Activated CD4-positive, alpha-beta T cell treated with anti-CD3 and anti-CD28 coated beads, Interleukin-2, amount 10 ng/mL, durations not matched to agents 7 days and 5 days (primary cell): ENCODE measurements at regions not wholly inside any gene's neighbourhood (a gene's known extent, or its start where the extent isn't known, plus 50 kb on each side); places are given as distances from the start of the nearest gene placed in this dataset.

Source experiments
- CTCF ChIA-PET: fragments of 350-600 bp; sonication (Branson Sonifier 250); formaldehyde crosslinking; loops from one replicate; lab custom pipeline; 2021; ENCODE audit warnings: antibody characterized with exemption; lab: Charles Lee
- POLR2A ChIA-PET: fragments of 350-600 bp; sonication (Branson Sonifier 250); formaldehyde crosslinking; loops from one replicate; lab custom pipeline; 2021; ENCODE audit warnings: antibody characterized with exemption; lab: Charles Lee
- DNase-seq: peaks from one replicate; pipeline ENCODE4 v3.0.0-alpha.2; 2020
- H3K27ac Mint-ChIP-seq: one replicate; pipeline ENCODE4 v1.8.0; 2021; ENCODE audit warnings: mild to moderate bottlenecking, moderate library complexity, mixed read lengths
- H3K27me3 Mint-ChIP-seq: one replicate; pipeline ENCODE4 v1.8.0; 2021; ENCODE audit warnings: mixed read lengths
- H3K36me3 Mint-ChIP-seq: one replicate; pipeline ENCODE4 v1.8.0; 2021; ENCODE audit warnings: low read depth, mixed read lengths
- H3K4me1 Mint-ChIP-seq: one replicate; pipeline ENCODE4 v1.8.0; 2021; ENCODE audit warnings: mixed read lengths
- H3K4me3 Mint-ChIP-seq: one replicate; pipeline ENCODE4 v1.8.0; 2021; ENCODE audit warnings: mild to moderate bottlenecking, moderate library complexity, mixed read lengths
- H3K9me3 Mint-ChIP-seq: one replicate; pipeline ENCODE4 v1.8.0; 2021; ENCODE audit warnings: mixed read lengths

DNA sequence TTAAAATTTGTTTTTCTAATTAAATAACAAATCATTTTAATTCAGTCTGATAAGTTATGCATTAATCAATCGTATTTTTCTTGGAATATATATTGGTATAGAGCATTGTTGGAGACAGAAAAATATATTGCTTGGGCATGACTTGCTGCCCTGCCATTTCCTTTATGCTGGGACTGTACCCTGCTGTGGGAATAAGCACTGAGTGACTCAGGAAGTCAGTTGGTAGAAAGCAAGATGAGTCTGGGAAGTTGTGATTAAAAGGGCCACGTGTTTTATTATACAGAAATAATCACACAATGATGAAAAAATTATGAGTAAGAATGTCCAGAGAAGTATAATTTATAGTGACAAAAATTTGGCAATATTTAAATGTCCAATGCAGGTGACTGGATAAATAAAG is 139.5 kb downstream of the KIF18A start:
- CTCF ChIA-PET, result no interaction called here
- no peak overlapping the region for H3K27ac Mint-ChIP-seq
- no peaks in the 10 kb centered on the region for H3K36me3 Mint-ChIP-seq
- H3K4me1 Mint-ChIP-seq, result no peaks in the 10 kb centered on the region
- H3K9me3 Mint-ChIP-seq, result no peaks in the 10 kb centered on the region
- H3K27me3 Mint-ChIP-seq, result no peaks in the 10 kb centered on the region
- POLR2A ChIA-PET, result no interaction called here
- no peak for DNase-seq
- no peak overlapping the region for H3K4me3 Mint-ChIP-seq

DNA sequence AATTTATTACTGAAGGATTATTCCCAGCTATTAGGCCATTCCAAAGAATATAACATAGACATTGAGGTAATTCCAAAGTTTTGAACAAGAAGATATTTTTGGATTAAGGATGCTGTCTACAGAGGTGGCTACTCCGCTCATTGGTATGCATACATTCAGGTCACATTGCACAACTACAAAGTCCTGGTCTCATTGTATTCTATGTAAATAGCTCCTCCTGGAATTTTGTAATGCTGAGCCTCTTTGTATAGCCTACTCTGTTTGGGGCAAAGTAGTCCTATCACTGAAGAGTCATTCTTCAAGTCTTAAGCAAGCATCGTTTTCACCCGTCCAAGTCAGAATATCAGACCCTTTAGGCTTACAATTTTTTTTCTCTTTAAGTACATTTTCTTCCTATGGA is 142.4 kb downstream of the KIF18A start:
- H3K27ac Mint-ChIP-seq, result no peak overlapping the region
- no peaks in the 10 kb centered on the region for H3K27me3 Mint-ChIP-seq
- H3K4me1 Mint-ChIP-seq, result no peaks in the 10 kb centered on the region
- DNase-seq, result no peak
- H3K36me3 Mint-ChIP-seq, result no peaks in the 10 kb centered on the region
- POLR2A ChIA-PET, result no interaction called here
- no peaks in the 10 kb centered on the region for H3K9me3 Mint-ChIP-seq
- H3K4me3 Mint-ChIP-seq, result no peak overlapping the region
- CTCF ChIA-PET, result no interaction called here

DNA sequence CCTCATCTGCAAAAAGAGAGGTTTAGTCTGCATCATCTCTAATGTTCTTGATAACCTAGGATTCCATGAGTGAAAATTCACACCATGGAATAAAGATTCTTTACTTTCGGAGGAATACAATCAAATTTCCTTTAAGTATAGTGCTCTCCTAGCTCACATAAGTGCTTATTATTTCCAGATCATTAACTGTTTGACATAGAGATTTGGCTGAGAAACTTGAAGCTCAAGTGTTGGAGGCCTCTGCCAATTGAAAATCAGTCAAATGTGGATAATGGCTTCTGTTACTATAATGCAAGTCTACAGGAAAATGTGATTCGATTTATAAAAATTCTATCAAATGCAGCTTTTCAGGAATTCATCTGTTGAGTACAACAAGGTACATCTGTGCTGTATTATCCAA is 144.6 kb downstream of the KIF18A start:
- H3K9me3 Mint-ChIP-seq, result no peaks in the 10 kb centered on the region
- H3K27ac Mint-ChIP-seq, result no peak overlapping the region
- H3K4me1 Mint-ChIP-seq, result no peaks in the 10 kb centered on the region
- POLR2A ChIA-PET, result no interaction called here
- DNase-seq, result no peak
- H3K4me3 Mint-ChIP-seq, result no peak overlapping the region
- peaks cover 1% of the 10 kb centered on the region for H3K27me3 Mint-ChIP-seq
- CTCF ChIA-PET, result interaction anchor here (1.2 kb wide), 1 partner anchor 26 kb away, joined by 4 read pairs; no protein-coding TSS in a partner anchor
- H3K36me3 Mint-ChIP-seq, result no peaks in the 10 kb centered on the region

DNA sequence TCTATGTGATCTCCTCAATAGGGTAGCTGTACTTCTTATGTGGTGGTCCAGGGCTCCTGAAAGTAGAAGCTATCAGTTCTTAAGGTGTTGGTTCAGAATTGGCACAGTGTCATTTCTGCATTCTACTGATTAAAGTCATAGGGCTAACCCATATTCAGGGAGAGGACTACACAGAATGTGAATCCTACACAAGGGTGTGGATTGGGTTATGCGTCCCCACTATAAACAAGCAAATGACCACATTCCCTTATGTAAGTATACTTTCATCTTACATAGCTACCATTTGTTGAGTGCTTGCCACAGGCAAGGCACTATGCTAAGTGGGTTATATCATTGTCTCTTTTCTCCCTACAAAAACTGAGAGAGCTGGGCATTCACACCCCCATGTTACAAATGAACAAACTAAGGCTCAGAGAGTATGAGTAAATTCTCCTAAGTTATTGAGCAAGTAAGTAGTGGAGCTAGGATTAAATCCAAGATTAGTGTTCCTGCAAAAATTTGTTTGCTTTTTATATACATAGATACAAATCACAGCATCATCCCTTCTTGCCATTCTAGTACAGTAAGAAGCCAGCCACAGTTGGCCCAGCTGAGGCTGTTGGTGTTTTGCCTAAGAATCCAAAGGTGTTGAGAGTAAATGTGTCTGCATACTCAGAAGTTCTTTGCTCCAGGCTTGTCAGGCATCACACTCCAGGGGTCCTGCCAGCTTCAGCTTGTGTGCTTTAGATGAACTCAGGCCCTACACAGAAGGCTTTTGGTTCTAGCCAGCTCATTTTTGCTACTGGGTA is 157.8 kb downstream of the KIF18A start:
- DNase-seq, result no peak
- no peaks in the 10 kb centered on the region for H3K9me3 Mint-ChIP-seq
- no peaks in the 10 kb centered on the region for H3K36me3 Mint-ChIP-seq
- no peaks in the 10 kb centered on the region for H3K4me1 Mint-ChIP-seq
- no peaks in the 10 kb centered on the region for H3K27me3 Mint-ChIP-seq
- H3K27ac Mint-ChIP-seq, result no peak overlapping the region
- ChIA-PET CTCF (no interaction called here), POLR2A (no interaction called here)
- H3K4me3 Mint-ChIP-seq, result no peak overlapping the region

DNA sequence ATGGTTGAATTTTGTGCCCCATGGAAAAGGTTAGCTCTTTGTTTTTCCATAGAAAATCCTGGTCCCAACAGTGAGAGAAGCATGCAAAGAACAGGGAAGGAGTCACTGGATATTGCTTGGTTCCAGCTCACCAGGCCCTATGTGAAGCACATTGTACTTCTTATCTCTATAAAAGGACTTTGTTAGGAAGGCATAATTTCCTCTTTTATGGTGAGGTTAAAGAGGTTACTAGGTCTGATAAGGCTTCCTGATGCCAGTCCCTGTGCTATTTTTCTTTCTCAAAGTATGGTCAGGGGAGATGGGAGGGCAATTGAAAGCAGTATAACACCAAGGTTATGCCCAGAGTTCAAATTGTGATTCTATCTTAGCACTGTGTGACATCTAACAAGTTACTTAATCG is 162.6 kb downstream of the KIF18A start:
- no peak overlapping the region for H3K27ac Mint-ChIP-seq
- H3K4me1 Mint-ChIP-seq, result no peaks in the 10 kb centered on the region
- no peak overlapping the region for H3K4me3 Mint-ChIP-seq
- H3K9me3 Mint-ChIP-seq, result no peaks in the 10 kb centered on the region
- CTCF ChIA-PET, result no interaction called here
- H3K27me3 Mint-ChIP-seq, result no peaks in the 10 kb centered on the region
- H3K36me3 Mint-ChIP-seq, result no peaks in the 10 kb centered on the region
- DNase-seq, result no peak
- POLR2A ChIA-PET, result no interaction called here

DNA sequence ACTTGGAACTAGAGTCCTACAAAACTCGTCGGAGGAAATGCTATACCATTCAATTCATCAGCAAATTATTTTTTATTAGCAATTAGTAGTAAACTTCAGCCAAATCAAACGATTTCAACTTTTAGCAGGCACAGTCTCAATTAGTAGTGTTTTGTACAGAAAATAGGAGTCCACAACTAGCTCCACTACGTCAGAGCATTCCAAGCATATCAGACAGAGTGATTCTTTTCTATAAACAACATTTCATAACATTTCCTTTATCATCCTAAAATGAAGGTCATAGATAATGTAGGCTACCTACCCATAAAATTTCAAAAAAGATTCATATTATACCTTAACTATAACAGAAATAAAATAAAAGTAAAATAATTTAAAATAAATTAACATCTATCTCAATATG is 169.9 kb downstream of the KIF18A start:
- Mint-ChIP-seq H3K36me3 (no peaks in the 10 kb centered on the region), H3K9me3 (no peaks in the 10 kb centered on the region), H3K27me3 (no peaks in the 10 kb centered on the region), H3K27ac (no peak overlapping the region), H3K4me3 (no peak overlapping the region), H3K4me1 (no peaks in the 10 kb centered on the region)
- DNase-seq, result no peak
- POLR2A ChIA-PET, result no interaction called here
- CTCF ChIA-PET, result interaction anchor here (0.6 kb wide), 1 partner anchor 915 kb away, joined by 4 read pairs; no protein-coding TSS in a partner anchor

DNA sequence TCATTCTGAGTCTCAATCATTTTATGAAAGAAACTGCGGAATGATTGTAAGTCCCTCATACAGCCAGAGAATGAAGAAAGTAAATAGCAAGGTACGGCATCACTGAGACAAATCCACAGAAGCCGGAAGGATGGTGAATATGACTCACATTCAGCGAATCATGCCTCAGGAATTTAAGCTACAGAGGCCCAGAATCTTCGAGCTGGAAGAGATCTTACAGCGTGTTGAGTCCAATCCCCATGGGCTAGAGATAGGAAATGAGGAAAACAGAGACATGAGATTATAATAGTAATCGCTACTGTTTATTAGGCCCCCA is 173.2 kb downstream of the KIF18A start:
- Mint-ChIP-seq H3K9me3 (no peaks in the 10 kb centered on the region), H3K4me3 (no peak overlapping the region), H3K27ac (no peak overlapping the region), H3K36me3 (no peaks in the 10 kb centered on the region), H3K4me1 (no peaks in the 10 kb centered on the region), H3K27me3 (peaks cover 2% of the 10 kb centered on the region)
- ChIA-PET CTCF (no interaction called here), POLR2A (no interaction called here)
- no peak for DNase-seq

DNA sequence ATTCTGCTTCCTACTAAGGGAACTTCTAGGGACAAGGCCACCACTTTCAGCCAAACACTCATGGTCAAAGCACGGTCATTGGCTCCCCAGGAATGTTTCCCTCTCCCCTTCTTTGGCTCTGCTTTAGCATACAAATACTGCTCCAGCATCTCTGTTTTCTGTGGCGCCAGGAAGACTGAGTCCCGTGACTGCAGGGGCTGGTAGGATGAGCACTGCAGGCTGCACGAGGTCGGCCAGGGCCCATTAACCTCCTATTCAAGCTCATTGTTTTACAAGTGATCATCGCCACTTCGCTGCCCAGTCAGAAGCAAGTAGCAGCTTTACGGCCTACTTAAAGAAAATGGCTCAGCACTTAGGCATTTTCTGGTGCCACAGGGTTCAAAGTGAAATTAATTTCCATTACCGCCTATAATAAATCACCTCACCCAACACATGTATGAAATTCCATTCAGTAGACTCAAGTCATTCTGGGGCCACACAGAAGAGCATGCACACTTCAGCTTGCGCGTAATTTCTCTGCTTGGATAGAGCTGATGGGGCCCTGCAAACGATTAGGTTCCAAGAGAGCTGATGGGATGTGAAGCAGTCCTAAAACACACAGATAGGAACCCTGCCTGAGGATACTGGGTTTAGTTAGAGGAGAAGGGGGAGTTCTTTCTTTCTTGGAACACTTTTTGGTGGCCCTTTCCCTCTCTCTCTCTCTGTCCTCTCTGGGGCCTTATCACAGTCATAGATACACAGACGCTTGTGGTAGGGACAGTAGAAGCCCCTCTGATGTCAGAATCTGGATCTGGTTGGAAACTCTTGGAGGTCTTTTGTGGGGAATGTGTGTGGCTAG is 173.7 kb downstream of the KIF18A start:
- H3K4me3 Mint-ChIP-seq, result no peak overlapping the region
- CTCF ChIA-PET, result interaction anchor here (1.5 kb wide), 1 partner anchor 23 kb away, joined by 3 read pairs; no protein-coding TSS in a partner anchor
- no peaks in the 10 kb centered on the region for H3K4me1 Mint-ChIP-seq
- H3K27me3 Mint-ChIP-seq, result peaks cover 2% of the 10 kb centered on the region
- H3K9me3 Mint-ChIP-seq, result no peaks in the 10 kb centered on the region
- H3K36me3 Mint-ChIP-seq, result no peaks in the 10 kb centered on the region
- DNase-seq, result no peak
- no peak overlapping the region for H3K27ac Mint-ChIP-seq
- POLR2A ChIA-PET, result no interaction called here

DNA sequence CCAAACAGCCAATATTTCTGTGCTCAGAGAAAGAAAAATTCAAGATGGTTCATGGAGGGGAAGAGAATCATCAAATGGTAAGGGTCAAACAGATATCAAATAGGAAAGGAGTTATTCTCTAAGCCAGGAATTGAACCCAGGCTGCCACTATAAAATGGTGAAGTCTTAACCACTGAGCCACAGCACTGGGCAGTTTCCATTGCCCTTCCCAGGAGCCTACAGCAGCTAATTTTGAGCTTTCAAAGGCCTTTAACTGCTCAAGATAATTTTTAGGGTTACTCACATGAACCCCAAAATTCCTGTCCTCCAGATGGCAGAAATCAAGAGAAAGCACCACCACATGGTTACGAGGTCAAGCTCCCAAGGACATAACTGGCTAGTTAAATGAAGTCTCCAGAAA is 176.2 kb downstream of the KIF18A start:
- no peaks in the 10 kb centered on the region for H3K4me1 Mint-ChIP-seq
- peaks cover 2% of the 10 kb centered on the region for H3K27me3 Mint-ChIP-seq
- H3K9me3 Mint-ChIP-seq, result no peaks in the 10 kb centered on the region
- H3K4me3 Mint-ChIP-seq, result no peak overlapping the region
- no peak for DNase-seq
- no peaks in the 10 kb centered on the region for H3K36me3 Mint-ChIP-seq
- CTCF ChIA-PET, result no interaction called here
- H3K27ac Mint-ChIP-seq, result no peak overlapping the region
- POLR2A ChIA-PET, result no interaction called here

DNA sequence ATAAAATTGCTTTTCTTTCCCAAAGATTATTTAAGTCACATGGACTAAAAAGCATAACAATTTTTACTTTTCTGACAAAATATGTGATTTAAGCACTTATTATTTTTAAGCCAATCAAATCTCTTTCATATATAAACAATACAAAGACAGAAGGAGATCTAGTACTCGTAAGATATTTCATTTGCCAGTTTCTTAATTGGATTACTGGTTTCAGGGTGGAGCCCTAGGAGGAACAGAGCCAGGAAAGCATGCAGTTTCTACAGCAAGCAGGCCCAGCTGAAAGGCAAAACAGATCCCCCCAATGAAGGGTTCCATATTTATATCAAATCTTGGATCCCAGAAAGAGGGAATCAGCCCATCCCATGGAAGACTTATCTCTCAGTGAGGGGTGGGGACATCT is 177.0 kb downstream of the KIF18A start:
- peaks cover 2% of the 10 kb centered on the region for H3K27me3 Mint-ChIP-seq
- H3K36me3 Mint-ChIP-seq, result no peaks in the 10 kb centered on the region
- no peak for DNase-seq
- ChIA-PET POLR2A (no interaction called here), CTCF (no interaction called here)
- H3K4me1 Mint-ChIP-seq, result no peaks in the 10 kb centered on the region
- H3K9me3 Mint-ChIP-seq, result no peaks in the 10 kb centered on the region
- no peak overlapping the region for H3K4me3 Mint-ChIP-seq
- no peak overlapping the region for H3K27ac Mint-ChIP-seq

DNA sequence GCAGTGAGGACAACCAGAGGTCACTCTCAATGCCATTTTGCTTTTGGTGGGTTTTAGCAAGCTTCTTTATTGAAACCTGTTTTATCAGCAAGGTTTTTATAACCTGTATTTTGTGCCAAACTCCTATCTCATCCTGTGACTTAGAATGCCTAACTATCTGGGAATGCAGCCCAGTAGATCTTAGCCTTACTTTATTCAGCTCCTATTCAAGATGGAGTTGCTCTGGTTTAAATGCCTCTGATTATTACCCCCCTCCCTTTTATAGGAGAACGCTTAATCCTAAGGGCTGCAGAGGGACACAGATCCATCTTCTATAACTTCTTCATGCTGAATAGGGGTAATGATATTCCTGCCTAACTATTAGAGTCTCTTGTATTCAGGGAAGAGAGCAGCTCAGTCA is 179.1 kb downstream of the KIF18A start:
- H3K27me3 Mint-ChIP-seq, result peaks cover 2% of the 10 kb centered on the region
- H3K4me1 Mint-ChIP-seq, result no peaks in the 10 kb centered on the region

DNA sequence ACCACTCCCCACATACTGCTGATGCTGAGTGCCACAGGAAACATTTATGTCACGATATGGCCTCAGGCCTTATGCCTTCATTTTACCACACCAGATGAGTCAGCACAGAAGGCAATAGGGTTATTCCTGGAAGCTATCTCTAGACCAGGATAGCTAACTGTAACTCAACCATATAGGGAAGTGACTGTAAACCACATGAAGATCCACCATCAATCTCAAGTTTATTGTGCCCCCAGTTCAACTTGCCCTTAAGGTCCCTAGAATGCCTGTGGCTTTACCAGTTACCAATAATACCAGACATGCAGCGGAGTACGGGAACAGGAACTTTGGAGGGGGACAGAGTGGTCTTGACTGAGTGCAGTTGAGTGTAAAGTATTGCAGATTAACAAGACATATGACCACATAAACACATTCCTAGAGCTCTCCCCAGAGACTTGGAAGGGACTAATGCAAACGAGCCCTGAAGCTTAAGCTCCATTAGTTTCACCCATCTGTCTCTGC is 180.9 kb downstream of the KIF18A start:
- Mint-ChIP-seq H3K9me3 (no peaks in the 10 kb centered on the region), H3K4me3 (no peak overlapping the region), H3K36me3 (no peaks in the 10 kb centered on the region), H3K4me1 (no peaks in the 10 kb centered on the region), H3K27me3 (peaks cover 2% of the 10 kb centered on the region), H3K27ac (no peak overlapping the region)
- CTCF ChIA-PET, result no interaction called here
- POLR2A ChIA-PET, result no interaction called here
- DNase-seq, result no peak

More for the DNA sequence above, 179.1 kb downstream of the KIF18A start:
- H3K9me3 Mint-ChIP-seq, result no peaks in the 10 kb centered on the region
- no peak for DNase-seq
- no peak overlapping the region for H3K27ac Mint-ChIP-seq
- H3K4me3 Mint-ChIP-seq, result no peak overlapping the region
- ChIA-PET CTCF (no interaction called here), POLR2A (no interaction called here)
- H3K36me3 Mint-ChIP-seq, result no peaks in the 10 kb centered on the region

DNA sequence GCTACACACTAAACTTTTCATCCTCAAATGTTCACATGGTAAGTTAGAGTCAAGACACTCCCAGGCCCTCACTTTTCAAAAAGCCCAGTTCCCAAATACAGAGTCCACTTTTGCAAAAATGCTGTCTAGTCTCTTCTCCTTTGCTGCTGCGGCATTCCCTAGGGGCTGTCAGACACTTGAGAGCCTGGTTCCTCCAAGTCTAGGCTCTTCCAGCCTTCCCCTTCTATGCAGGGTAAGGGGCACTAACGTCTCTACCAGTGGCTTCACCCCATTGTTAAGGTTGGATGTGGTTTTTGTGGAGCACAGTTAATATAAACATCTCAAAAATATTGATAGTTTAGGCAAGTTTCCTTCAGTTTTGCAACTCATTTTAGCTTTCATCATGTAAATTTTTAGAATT is 181.5 kb downstream of the KIF18A start:
- no peak overlapping the region for H3K4me3 Mint-ChIP-seq
- ChIA-PET CTCF (no interaction called here), POLR2A (no interaction called here)
- H3K36me3 Mint-ChIP-seq, result no peaks in the 10 kb centered on the region
- H3K27ac Mint-ChIP-seq, result no peak overlapping the region
- no peaks in the 10 kb centered on the region for H3K4me1 Mint-ChIP-seq
- DNase-seq, result no peak
- H3K9me3 Mint-ChIP-seq, result no peaks in the 10 kb centered on the region
- H3K27me3 Mint-ChIP-seq, result peaks cover 2% of the 10 kb centered on the region
